GM21515 (cell line): ENCODE measurements at regions not wholly inside any gene's neighbourhood (a gene's known extent, or its start where the extent isn't known, plus 50 kb on each side); places are given as distances from the start of the nearest gene placed in this dataset.
"Not testable (repeated sequence)": the region's sequence is repeated elsewhere in the genome, so short reads cannot be mapped to it uniquely, and the experiment has no call there.

ENCODE experiments used
- ATAC-seq: cut with Tn5 transposase; IDR thresholded peaks from one replicate; pipeline ENCODE4 v1.9.1; 2021; ENCODE audit not compliant: unreplicated experiment

DNA sequence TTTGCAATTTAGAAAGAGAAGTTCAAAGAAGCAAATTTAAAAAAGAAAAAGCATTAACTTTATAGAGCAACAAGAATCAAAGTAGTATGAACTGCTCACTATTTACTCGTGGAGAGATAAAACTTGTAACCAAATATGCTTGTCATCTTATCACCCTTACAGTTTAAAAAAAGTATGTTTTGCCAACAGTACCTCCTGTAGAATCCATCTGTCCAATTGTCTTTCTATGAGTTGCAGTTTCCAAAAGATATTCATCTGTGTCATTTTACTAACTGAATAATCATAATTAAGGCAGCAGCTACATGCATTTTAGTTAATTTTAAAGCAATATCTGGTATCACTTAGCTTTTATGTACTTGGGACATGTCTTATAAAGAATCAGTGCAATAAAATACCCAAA lies 1112.3 kb downstream of the DSC3 start:
- no peak for ATAC-seq

DNA sequence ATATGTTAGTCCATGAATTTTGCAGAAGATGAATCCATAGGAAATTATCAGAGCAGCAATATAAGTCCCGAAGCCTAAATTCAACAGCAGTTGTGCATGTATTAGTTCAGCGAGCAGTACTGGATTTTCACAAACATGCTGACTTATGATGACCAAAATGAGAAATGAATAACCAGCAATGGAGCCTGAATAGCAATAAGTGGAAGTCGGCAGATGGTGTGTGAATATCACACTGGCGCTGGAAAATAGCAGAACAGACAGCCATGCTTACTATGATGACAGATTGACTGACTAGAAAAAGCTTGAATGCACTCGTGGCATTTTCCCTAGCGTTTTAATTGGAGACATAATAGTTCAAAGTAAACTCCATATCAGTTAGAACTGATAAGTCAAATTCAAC lies 1114.5 kb downstream of the DSC3 start:
- ATAC-seq = no peak

DNA sequence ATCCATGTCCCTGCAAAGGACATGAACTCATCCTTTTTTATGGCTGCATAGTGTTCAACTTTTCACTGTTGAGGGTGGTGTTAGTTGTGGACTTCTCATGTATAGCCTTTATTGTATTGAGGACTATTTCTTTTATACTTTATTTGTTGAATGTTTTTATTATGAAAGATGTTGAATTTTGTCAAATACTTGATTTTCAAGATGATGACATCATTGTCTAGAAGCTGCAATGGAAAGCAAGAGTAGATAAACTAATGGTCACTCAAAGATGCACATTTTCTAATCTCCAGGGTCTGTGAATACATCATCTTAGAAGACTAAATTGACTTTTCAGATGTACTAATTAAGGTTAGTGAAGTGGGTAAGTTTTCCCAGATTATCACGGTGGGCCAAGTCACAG lies 1117.0 kb downstream of the DSC3 start:
- ATAC-seq = no peak

DNA sequence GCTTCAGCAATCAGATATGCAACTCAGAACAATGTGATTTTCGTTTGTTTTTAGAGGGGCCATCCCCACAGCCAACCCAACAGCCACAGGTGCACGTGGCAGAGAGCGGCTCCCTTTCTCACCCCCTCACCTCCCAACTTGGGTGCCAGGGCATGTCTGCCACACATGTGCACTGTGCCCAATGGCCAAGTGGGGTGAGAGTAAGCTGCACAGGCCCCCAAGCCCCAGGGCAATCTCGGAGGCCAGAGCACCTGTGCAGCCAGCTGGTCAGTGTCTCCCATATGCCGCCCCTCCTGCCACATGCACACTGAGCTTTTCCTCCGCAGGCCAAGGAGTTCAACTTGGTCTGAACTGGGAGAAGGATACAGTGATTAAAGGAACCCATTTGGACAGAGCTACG lies 1130.2 kb downstream of the DSC3 start:
- ATAC-seq = no peak

DNA sequence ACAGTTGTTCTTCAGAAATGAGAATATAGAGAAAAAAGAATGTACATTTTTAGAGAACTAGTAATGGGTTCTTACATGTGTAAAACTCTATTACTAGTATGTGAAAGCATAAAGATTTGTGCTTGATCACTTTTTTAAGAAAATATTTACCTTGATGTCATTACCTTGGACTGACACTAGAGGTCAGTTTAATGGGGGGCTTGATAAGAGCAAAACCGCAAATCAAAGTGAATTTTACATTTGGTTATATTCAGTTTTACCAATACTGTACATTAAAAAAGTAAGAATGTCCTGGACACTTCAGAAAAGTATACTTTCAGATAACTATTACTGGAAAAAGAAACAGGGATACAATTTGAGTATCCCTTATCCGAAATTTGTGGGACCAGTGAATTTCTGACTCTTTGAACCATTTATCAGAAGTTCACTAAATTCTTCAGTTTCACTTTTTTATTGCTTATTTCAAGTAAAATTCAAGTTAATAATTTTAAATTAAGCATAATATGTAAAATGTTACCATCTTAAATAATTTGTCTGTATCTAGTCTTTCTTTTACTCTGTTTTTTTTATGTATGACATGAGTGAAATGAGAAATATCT lies 1149.5 kb downstream of the DSC3 start:
- no peak for ATAC-seq

DNA sequence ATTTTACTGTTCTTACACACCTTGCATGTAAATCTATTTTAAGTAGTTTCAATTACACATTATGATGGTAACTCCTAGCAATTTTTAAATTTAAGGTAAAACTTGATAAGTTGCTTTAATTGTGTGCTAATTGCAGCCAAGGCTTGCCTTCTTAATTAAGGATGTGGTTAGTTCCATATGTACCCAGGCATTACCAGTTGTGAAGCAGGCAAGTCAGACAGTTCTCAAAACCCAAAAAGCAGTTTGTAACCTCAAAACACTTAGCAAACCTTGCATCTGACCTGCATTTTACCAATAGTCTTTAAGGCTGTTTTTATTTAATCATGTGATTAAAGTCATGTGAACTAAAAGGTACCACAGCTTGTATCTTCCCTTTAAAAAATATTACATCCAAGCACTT lies 1159.4 kb downstream of the DSC3 start:
- ATAC-seq = no peak

DNA sequence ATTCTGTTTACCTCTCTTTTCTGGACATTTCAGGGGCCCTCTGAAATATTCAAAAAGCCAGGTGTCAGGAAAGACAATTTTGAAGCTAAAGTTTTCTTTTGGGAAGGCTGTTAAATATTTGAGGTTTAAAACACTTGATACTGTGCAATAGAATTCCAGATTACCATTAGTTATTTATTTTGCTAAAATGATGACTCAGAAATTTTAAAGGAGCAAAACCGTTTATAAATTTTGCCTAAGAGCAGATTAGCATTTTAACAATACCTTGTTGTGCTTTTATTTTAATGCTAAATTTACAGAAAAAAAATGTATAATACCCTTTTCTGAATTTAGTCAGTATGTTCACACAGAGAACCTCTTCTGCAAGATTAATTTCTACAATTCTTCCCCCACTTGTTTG lies 1159.9 kb downstream of the DSC3 start:
- ATAC-seq = no peak

DNA sequence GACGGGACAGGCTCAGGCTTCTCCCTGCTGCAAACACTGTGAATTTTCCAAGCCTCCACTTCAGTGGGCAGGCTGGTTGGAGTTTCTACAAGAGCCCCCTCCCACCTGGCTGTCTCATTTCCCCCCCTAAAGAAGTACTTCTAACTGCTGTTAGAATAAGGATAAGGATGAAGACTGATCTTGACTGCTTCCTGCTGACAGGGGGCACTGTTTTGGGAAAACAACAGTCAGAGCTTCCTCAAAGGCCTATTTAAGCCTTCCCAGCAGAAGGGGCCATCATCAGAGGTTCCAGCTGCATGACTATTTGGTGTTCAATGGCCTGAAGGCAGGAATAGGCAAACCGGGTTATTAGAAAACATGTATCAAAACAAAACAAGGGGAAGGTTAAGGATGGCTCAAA lies 1162.8 kb downstream of the DSC3 start:
- no peak for ATAC-seq

DNA sequence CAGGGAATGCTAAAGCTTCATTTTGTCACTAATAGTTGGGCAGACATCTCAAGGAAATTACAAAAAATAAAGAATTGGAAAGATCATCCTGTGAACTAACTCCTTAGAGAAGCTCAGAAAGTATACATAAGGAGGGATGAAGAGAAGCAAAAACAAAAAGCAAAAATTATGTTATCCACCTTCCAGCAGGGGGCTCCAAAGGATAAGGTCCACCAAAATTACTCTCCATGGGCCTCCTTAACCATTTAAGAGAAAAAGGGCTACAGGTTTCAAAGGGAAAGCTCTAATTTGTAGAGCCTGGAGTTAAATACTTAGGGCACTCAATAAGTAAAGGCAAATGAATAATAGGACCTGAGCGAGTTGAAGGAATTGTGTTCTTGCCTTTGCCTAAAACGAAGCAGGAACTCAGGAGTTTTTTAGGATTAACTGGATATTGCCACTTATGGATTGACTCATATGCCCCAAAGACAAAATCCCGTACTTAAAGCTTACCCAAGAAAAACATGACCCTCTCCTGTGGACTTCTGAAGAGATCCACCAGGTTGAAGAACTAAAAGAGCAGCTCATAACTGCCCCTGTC lies 1167.9 kb downstream of the DSC3 start:
- no peak for ATAC-seq

DNA sequence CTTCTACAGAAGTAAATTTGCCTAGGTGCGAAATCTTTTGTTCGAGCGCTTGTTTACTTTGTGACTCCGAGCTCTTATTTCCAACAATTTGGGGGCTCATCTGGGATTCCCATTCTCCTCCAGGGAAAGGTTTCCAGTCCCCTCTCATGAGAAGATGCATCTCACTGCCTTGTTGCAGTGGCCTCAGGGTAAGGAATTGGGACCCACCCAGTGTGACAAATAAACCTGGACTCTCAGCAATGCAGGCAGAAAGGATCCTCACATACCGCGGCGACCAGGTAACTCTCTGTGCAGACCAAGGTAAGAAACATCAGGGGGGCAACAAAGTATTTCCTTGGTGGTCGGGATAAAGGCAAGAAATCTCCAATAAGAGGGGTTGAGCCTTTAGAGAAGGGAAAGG lies 1169.3 kb downstream of the DSC3 start:
- no peak for ATAC-seq

DNA sequence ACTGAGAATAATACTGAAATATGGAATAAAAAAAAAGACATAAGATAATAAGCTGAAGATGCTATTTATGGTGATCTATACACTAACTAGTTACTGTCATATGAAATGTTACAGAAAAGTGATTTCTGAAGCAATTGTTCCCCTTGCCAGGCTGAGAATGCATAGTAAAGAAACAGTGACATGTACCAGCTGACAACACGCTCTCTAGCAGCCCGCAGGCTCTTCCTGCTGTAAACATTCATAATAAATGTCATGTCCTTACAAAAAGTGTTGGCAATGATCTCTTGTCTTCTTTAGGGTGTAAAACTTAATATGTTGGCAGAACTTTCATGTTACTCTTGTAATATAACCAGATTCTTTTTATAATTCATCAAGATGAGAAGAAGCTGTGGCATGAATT lies 1171.3 kb downstream of the DSC3 start:
- ATAC-seq = no peak

DNA sequence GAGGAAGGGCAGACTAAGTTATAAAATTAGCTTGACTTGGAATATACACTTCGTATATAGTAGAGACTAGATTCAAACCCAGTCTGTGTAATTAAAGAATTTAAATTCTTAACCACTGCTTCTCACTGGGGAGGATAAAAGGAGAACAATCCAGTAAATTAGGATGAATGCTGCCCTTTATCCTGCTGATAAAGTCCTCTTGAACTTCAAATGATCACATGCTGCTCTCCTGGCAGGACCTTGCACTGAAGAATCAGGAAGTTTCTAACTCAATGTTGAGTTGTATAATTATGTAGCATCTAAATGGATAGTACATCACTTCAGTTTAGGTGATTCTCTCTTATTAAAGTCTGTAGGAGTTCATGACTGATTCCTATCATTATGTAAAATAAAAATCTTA lies 1179.7 kb downstream of the DSC3 start:
- ATAC-seq = no peak

DNA sequence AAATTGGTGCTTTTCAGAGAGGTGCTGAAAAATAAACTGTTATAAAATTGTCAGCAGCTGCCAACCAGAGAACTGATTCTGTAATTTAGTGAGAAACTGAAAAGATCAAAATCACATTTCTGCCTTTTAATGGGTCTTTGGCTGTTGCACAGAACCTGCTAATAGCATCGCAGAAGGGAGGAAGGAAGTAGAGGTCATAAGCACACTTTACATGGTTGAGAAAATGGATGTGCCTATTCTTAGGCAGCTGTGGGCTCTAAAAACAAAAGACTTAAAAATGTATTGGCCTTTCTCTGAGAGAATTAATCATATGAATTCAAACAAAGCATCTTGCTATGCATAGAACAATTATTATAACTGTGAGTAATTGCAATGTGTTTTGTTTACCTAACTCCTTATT lies 1186.9 kb downstream of the DSC3 start:
- no peak for ATAC-seq

DNA sequence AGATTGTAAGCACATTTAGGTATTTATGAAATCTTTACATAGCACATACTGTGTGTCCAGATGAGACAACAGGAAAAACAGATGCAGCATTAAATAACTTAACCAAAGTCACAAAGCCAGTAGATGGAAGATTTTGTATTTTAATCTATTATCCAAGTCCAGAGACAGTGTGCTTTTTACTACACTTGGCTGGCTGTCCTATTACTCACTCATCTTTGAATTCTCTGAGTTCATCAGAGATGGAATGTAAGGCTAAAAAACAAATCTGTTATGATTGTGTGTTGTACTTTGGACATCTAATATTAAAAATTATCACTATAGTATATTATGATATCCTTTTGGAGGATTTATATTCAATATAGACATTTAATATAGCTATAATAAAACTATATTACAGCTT lies 1189.4 kb downstream of the DSC3 start:
- ATAC-seq = no peak

DNA sequence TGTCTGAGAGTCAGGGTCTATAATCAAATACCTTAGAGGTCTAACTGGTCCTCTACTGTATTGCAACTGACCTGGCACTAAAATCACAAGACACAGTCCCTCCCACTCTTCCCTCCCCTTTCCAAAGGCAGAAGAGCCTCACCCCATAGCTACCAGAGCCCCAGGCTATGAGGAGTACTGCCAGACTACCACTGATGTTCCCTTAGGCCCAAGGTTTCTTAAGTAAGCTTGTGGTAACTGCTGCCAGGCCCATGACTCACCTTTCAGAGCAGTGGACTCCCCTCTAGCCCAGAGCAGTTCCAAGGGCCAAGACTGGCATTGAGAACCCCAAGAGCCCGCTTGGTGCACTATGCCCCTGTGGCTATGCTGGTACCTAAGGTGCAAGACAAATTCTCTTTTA lies 1193.4 kb downstream of the DSC3 start:
- no peak for ATAC-seq

DNA sequence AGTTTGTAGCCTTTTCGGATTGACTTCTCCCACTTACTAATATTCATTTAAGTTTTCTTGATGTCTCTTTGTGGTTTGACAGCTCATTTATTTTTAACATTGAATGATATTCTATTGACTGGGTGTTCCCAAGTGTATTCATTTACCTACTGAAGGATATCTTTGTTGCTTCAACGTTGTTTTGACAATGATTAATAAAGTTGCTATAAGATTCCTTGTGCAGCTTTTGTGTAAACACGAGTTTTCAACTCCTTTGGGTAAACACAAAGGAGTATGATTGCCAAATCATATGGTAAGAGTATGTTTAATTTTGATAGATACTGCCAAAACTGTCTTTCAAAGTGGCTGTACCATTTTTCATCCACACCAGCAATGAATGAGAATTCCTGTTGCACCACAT lies 1200.9 kb downstream of the DSC3 start:
- no peak for ATAC-seq

DNA sequence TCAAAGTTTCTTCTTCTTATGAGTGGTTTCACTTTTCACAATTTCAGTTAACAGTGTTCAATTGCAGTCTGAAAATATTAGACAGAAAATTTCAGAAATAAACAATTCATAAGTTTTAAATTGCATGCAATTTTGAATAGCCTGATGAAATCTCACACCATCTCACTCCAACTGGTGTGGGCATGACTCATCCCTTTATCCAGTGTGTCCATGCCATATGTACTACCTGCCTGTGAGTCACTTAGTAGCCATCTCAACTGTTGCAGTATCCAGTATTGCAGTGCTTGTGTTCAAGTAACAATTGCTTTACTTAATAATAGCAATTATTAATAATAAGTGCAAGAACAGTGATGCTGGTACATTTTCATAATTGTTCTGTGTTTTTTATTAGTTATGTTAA lies 1202.5 kb downstream of the DSC3 start:
- ATAC-seq = no peak

DNA sequence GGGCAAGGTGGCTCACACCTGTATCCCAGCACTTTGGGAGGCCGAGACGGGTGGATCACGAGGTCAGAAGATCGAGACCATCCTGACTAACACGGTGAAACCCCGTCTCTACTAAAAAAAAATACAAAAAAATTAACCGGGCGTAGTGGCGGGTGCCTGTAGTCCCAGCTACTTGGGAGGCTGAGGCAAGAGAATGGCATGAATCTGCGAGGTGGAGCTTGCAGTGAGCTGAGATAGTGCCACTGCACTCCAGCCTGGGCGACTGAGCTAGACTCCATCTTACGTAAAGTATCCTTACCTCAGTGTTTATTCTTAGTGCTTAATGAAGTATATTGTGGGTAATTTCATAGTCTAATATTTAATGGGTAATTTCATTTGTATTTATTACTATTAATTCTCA lies 1203.6 kb downstream of the DSC3 start:
- not testable (repeated sequence) for ATAC-seq

DNA sequence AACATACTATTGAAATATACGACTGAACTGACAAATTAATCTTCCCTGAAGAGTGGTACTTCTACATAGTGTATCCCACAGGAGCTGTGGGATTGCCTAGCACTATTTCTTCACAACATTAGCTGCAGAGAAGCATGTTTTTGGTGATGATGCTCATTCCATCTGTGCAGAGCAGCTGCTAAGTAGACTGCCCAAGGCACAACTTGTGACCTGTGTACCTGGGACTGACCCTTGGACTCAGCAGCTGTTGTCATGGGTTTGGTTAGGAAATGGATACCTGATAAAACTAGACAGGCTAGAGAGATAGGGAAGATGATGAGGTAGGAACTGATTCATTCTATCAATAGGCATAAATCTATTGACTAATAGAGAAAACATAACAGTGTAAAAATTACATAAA lies 1204.0 kb downstream of the DSC3 start:
- no peak for ATAC-seq

DNA sequence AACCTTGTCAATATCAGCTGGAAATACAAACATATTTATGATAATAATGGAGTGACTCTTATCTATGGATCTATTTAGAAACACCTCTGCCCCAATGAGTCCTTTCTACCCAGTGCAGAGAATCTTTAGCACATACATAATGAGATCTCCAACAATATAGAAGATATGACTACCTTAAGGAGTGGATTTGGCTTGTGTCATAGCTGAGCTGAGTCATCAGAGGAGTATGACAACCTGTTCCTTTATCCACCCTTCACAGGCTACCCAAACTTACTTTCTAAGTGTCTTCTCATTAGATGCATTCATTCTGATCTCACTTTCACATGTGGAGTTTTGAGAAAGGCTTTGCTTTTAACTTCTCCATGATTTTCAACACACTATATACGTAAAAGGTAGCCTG lies 1218.9 kb downstream of the DSC3 start:
- ATAC-seq = no peak

DNA sequence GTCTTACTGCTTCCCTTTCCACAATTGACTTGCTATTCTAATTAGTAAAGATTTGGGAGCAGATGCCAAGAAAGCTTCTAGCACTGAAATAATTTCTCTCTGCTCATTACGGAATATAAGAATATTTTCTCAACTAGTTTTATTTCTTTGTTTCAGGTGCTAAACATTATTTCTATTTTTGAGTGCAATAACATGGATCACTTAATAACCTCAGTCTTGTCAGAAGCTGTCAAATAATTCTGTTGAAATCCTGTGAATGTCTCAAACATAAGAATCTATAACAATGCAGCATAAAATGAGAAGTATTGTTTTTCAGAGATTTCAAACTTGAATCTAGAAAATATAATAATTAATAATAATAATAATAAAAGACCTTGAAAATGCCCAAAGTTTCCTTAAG lies 1221.0 kb downstream of the DSC3 start:
- ATAC-seq = no peak

DNA sequence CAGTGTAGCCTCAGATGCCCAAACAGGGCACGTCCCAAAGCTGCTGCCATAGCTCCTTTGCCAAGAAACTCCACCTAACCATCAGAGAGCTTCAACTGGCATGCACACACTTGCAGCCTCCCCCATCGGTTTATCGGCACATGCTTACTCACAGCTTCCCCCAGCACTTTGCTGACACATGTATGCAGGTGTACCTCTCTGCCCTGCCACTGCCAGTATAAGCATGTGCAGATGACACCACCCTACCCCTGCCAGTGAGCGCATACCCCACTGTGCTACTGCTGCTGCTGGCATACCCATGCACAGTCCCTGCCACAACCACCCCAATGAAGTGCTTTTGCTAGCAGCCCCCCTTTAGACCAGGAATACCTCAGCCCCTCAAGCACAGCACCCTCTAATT lies 1231.0 kb downstream of the DSC3 start:
- no peak for ATAC-seq

DNA sequence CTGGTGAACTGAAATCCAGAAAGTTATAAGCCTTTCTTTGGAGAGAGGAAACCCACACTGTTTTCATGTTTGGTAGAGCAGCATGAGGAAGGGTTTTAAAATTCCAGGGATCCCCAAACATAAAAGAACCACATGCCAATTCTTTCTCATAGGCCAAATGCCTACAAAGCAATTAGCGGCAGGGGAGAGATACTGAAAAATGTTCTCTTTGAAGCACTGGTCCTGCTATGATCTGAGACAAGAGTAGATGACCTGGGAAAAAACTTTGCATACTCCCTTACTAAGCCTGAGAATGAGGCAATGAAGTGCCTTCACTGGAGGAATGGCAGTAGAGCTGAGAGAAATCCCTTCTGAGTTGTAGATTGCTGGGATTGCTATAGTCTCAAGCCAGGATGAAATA lies 1261.7 kb downstream of the DSC3 start:
- no peak for ATAC-seq
